Suprapubic skin (tissue), 4 donors: ENCODE measurements at regions not wholly inside any gene's neighbourhood (a gene's known extent, or its start where the extent isn't known, plus 50 kb on each side); places are given as distances from the start of the nearest gene placed in this dataset.

Source experiments
- CTCF ChIP-seq, 2 donors: fragments of 200-600 bp in 1 of 2; fragments of 450-650 bp in 1 of 2; sonication (generic) in 1 of 2; IDR thresholded peaks; one replicate each; pipeline ENCODE4 v1.5.1; 2016 to 2019; ENCODE audit warnings: antibody characterized with exemption in 2 of 2, mild to moderate bottlenecking in 1 of 2, moderate library complexity in 1 of 2
- EP300 ChIP-seq: sonication (generic); formaldehyde crosslinking; IDR thresholded peaks from one replicate; pipeline ENCODE4 v1.6.1; 2017; ENCODE audit warnings: antibody characterized with exemption
- POLR2AphosphoS5 ChIP-seq, 3 donors: sonication (generic); formaldehyde crosslinking; IDR thresholded peaks; one replicate each; pipeline ENCODE4 v1.6.1; 2017; ENCODE audit warnings: antibody characterized with exemption in 3 of 3

- no peak for TF ChIP-seq EP300
- TF ChIP-seq CTCF (IDR thresholded peaks at IDR 0.05): no peak
- no peak for TF ChIP-seq POLR2AphosphoS5 (IDR thresholded peaks at IDR 0.05)
Observed at GRCh38 chr17:68748381-68748780, 147.2 kb upstream of the FAM20A start.
